ENCODE measurements at regions not wholly inside any gene's neighbourhood (a gene's known extent, or its start where the extent isn't known, plus 50 kb on each side); places are given as distances from the start of the nearest gene placed in this dataset.
A peak's percentile ranks its signal among the peaks of the same experiment; 100 is the strongest.

DNA sequence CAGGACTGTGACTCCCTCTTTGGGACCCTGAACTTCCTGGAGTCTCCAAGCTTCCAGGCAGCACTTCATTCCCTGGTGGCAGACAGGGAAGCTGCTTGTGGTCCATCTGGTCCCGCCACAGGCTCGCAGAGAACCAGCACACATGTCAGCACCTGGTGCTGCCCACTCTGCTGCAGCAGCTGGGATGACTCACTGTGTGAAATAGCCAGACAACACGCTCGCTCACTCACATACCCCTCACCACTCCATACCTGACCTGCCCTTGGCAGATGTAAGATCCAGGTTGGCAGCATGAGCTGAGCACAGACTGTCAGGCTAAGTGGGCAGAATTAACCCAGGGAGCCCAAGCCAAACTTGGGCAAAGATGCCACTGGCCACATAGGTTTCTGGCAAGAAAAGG is 613.5 kb downstream of the PCDH18 start:
- TF ChIP-seq POLR2A (IDR thresholded peaks at IDR 0.05; ENCODE audit: low read depth, low read length) = no peak
- TF ChIP-seq RFX5 (IDR thresholded peaks at IDR 0.05; ENCODE audit: low read depth, low read length) = no peak
- TF ChIP-seq CTCF (conservative IDR thresholded peaks at IDR 0.05; ENCODE audit: low read depth, low read length) = no peak
- TF ChIP-seq RAD21 (IDR thresholded peaks at IDR 0.05; ENCODE audit: low read length) = no peak
- TF ChIP-seq MAZ (IDR thresholded peaks at IDR 0.05; ENCODE audit: borderline replicate concordance, low read depth, low read length) = no peak
- no peak for TF ChIP-seq FOS (IDR thresholded peaks at IDR 0.05; ENCODE audit: low read depth, low read length)
- TF ChIP-seq CEBPB (IDR thresholded peaks at IDR 0.05; ENCODE audit: low read depth, low read length) = no peak
- TF ChIP-seq CHD1 (IDR thresholded peaks at IDR 0.05; ENCODE audit: low read depth, low read length) = no peak
- TF ChIP-seq SMC3 (IDR thresholded peaks at IDR 0.05; ENCODE audit: low read depth, low read length) = no peak
- TF ChIP-seq MAFK (IDR thresholded peaks at IDR 0.05; ENCODE audit: low read depth, low read length) = no peak
- TF ChIP-seq BHLHE40 (IDR thresholded peaks at IDR 0.05; ENCODE audit: low read depth, low read length) = no peak
- TF ChIP-seq, protein P1, sequence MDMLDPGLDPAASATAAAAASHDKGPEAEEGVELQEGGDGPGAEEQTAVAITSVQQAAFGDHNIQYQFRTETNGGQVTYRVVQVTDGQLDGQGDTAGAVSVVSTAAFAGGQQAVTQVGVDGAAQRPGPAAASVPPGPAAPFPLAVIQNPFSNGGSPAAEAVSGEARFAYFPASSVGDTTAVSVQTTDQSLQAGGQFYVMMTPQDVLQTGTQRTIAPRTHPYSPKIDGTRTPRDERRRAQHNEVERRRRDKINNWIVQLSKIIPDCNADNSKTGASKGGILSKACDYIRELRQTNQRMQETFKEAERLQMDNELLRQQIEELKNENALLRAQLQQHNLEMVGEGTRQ (IDR thresholded peaks at IDR 0.05; ENCODE audit: low read depth, low read length) = no peak
- no peak for TF ChIP-seq NFE2L2 (IDR thresholded peaks at IDR 0.05; ENCODE audit: low read depth, low read length)
- TF ChIP-seq RCOR1 (IDR thresholded peaks at IDR 0.05; ENCODE audit: insufficient replicate concordance, low read length) = no peak
- dilution Hi-C loops (cut with HindIII; ENCODE audit: low sequenced_read_pairs, unreplicated experiment) (no loop called here), in situ Hi-C loops (cut with MboI; ENCODE audit: low sequenced_read_pairs) (no loop called here), intact Hi-C loops (cut with micrococcal nuclease) (no loop called here)
- H4K8ac ChIP-seq (ENCODE audit: low read depth in 2 of 2, low read length in 2 of 2) = no peak overlapping the region
- ATAC-seq (ENCODE audit: low read depth) (no peak), DNase-seq (no peak)
- no peak overlapping the region for H2BK15ac ChIP-seq (ENCODE audit: low read depth, low read length)
- no peaks in the 10 kb centered on the region for H4K20me1 ChIP-seq (ENCODE audit: insufficient read depth, low read length)
- H3K9ac ChIP-seq (ENCODE audit: low read depth, low read length) = no peak overlapping the region
- H4K5ac ChIP-seq (ENCODE audit: low read depth, low read length) = no peak overlapping the region
- no peak overlapping the region for H3K56ac ChIP-seq (ENCODE audit: extremely low read depth, insufficient read depth, low read length)
- no peak overlapping the region for H3K14ac ChIP-seq (replicated peaks; ENCODE audit: low read depth, low read length)
- POLR2A ChIA-PET (ENCODE audit: unreplicated experiment) = interaction anchor here (0.5 kb wide), 1 partner anchor 358 kb away, joined by 3 read pairs; no protein-coding TSS in a partner anchor
- H2AK5ac ChIP-seq (ENCODE audit: low read depth, low read length) = no peak overlapping the region
- no peak overlapping the region for H2BK120ac ChIP-seq (ENCODE audit: low read depth, low read length)
- no peaks in the 10 kb centered on the region for H3K9me1 ChIP-seq (ENCODE audit: insufficient read depth, low read length)
- no peak overlapping the region for H2AK9ac ChIP-seq (replicated peaks; ENCODE audit: low read depth, low read length, poor library complexity)
- H4K91ac ChIP-seq (ENCODE audit: insufficient read depth, low read depth, low read length) = no peak overlapping the region
- no peaks in the 10 kb centered on the region for H3K36me3 ChIP-seq (ENCODE audit: control insufficient read depth, insufficient read depth, low read length)
- no TSS peak for BruUV-seq (replicated peaks)
- H3K4me1 ChIP-seq (ENCODE audit: control insufficient read depth, insufficient read depth, low read length) = no peaks in the 10 kb centered on the region
- no peak overlapping the region for H3K4me2 ChIP-seq (ENCODE audit: low read depth, low read length)
- peak overlapping the region; percentile 33 for H2AFZ ChIP-seq (replicated peaks; ENCODE audit: low read length, poor library complexity)
- no peak overlapping the region for H3K27ac ChIP-seq (ENCODE audit: insufficient read depth, low read length)
- H3K27me3 ChIP-seq (ENCODE audit: control insufficient read depth, insufficient read depth, low read length) = no peaks in the 10 kb centered on the region
- no peak overlapping the region for H2BK20ac ChIP-seq (ENCODE audit: low read depth, low read length)
- no peaks in the 10 kb centered on the region for H3K9me3 ChIP-seq (ENCODE audit: control insufficient read depth, insufficient read depth, low read length)
- H3K79me1 ChIP-seq (ENCODE audit: low read depth in 1 of 2, low read length in 2 of 2) = no peaks in the 10 kb centered on the region
- no peak overlapping the region for H2BK5ac ChIP-seq (ENCODE audit: low read depth, low read length, poor library complexity, severe bottlenecking)
- no peak overlapping the region for H3K23ac ChIP-seq (ENCODE audit: low read depth, low read length)
- H3K4me3 ChIP-seq (ENCODE audit: insufficient read depth, low read depth, low read length) = no peak overlapping the region
- H3K4ac ChIP-seq (ENCODE audit: low read depth, low read length) = no peak overlapping the region
- WGBS, 2 experiments (ENCODE audit: extremely low coverage in 2 of 2, insufficient read length in 1 of 2) = 62% methylated on average over 2 of the region's 4 CpGs; no CpG with 5 or more reads in 1 of the 2 experiments
- CTCF ChIA-PET = no interaction called here
- H3K18ac ChIP-seq (ENCODE audit: low read depth, low read length) = no peak overlapping the region

Measured in IMR-90 (cell line).